Vagina (tissue), 2 donors: ENCODE measurements at regions not wholly inside any gene's neighbourhood (a gene's known extent, or its start where the extent isn't known, plus 50 kb on each side); places are given as distances from the start of the nearest gene placed in this dataset.

Experiments used
- POLR2A ChIP-seq, 2 donors: fragments of 450-650 bp; IDR thresholded peaks; one replicate each; pipeline ENCODE4 v1.6.1; 2017; ENCODE audit warnings: antibody characterized with exemption in 2 of 2, mild to moderate bottlenecking in 2 of 2, moderate library complexity in 2 of 2
- POLR2AphosphoS5 ChIP-seq, 2 donors: sonication (generic); formaldehyde crosslinking; IDR thresholded peaks; one replicate each; pipeline ENCODE4 v1.9.0; 2017; ENCODE audit warnings: antibody characterized with exemption in 2 of 2, mild to moderate bottlenecking in 2 of 2, low read depth in 1 of 2; ENCODE audit not compliant: insufficient read depth in 1 of 2
- TF ChIP-seq, protein P1 (sequence below), 3 experiments: fragments of 450-650 bp in 2 of 3; fragments of 200-600 bp in 1 of 3; sonication (generic) in 1 of 3; IDR thresholded peaks; one replicate each; pipeline ENCODE4 v1.5.1; 2017 to 2019; ENCODE audit warnings: antibody characterized with exemption in 3 of 3, mild to moderate bottlenecking in 2 of 3, moderate library complexity in 2 of 3

DNA sequence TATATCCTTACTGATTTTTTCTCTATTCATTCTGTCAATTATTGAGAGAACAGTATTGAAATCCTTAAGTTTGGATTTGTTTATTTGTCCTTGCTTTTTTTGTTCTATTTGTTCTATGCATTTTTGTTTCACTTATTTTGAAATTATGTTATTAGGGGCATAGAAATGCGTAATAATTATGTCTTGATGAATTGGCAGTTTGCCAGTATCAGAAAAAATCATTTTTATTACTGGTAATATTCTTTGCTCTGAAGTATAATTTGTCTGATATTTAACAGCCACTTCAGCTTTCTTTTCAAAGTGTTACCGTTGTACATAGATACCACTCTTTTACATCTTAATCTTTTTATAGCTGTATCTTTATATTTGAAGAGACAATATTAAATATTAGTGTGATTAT lies 2090.9 kb upstream of the WWC1 start:
- no peak for TF ChIP-seq POLR2AphosphoS5 (IDR thresholded peaks at IDR 0.05; ENCODE audit: insufficient read depth in 1 of 2, low read depth in 1 of 2)
- TF ChIP-seq, protein P1, sequence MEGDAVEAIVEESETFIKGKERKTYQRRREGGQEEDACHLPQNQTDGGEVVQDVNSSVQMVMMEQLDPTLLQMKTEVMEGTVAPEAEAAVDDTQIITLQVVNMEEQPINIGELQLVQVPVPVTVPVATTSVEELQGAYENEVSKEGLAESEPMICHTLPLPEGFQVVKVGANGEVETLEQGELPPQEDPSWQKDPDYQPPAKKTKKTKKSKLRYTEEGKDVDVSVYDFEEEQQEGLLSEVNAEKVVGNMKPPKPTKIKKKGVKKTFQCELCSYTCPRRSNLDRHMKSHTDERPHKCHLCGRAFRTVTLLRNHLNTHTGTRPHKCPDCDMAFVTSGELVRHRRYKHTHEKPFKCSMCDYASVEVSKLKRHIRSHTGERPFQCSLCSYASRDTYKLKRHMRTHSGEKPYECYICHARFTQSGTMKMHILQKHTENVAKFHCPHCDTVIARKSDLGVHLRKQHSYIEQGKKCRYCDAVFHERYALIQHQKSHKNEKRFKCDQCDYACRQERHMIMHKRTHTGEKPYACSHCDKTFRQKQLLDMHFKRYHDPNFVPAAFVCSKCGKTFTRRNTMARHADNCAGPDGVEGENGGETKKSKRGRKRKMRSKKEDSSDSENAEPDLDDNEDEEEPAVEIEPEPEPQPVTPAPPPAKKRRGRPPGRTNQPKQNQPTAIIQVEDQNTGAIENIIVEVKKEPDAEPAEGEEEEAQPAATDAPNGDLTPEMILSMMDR (IDR thresholded peaks at IDR 0.05), result no peak
- no peak for TF ChIP-seq POLR2A (IDR thresholded peaks at IDR 0.05)
